Thyroid gland (tissue), 4 donors: ENCODE measurements at regions not wholly inside any gene's neighbourhood (a gene's known extent, or its start where the extent isn't known, plus 50 kb on each side); places are given as distances from the start of the nearest gene placed in this dataset.
"Not testable (repeated sequence)": the region's sequence is repeated elsewhere in the genome, so short reads cannot be mapped to it uniquely, and the experiment has no call there.

Experiments used
- DNase-seq, 2 donors: peaks; one replicate each; pipeline ENCODE4 v3.0.0-alpha.2; 2019
- H3K27ac ChIP-seq, 3 donors: fragments of 200-600 bp; sonication (generic); 1 replicate in 2 of 3; 2 replicates in 1 of 3; pipeline ENCODE4 v1.5.1; 2016 to 2019; ENCODE audit warnings: mild to moderate bottlenecking in 1 of 3, moderate library complexity in 1 of 3
- H3K27me3 ChIP-seq: fragments of 200-600 bp; sonication (generic); one replicate; pipeline ENCODE4 v1.5.1; 2019
- H3K36me3 ChIP-seq, 2 donors: fragments of 200-600 bp; sonication (generic); one replicate each; pipeline ENCODE4 v1.5.1; 2016 to 2019
- H3K4me1 ChIP-seq, 2 donors: fragments of 200-600 bp; sonication (generic); one replicate each; pipeline ENCODE4 v1.5.1; 2017 to 2019
- H3K4me3 ChIP-seq, 3 donors: fragments of 200-600 bp; sonication (generic); replicated peaks in 1 of 3; 1 replicate in 2 of 3; 2 replicates in 1 of 3; pipeline ENCODE4 v1.5.1; 2016; ENCODE audit warnings: mild to moderate bottlenecking in 1 of 3
- H3K9me3 ChIP-seq: fragments of 200-600 bp; sonication (generic); one replicate; pipeline ENCODE4 v1.5.1; 2017
- POLR2A ChIP-seq, 2 donors: fragments of 450-650 bp; IDR thresholded peaks; one replicate each; pipeline ENCODE4 v1.6.1; 2017; ENCODE audit warnings: antibody characterized with exemption in 2 of 2, mild to moderate bottlenecking in 2 of 2, moderate library complexity in 1 of 2
- WGBS, 2 donors: methylation state at CpG; one replicate each; pipeline ENCODE4 v1.1.5; 2017; 5-methylcytosine and 5-hydroxymethylcytosine counted together
- intact Hi-C: fragments of 100-400 bp; cut with DNase I; formaldehyde crosslinking; loops from one replicate; pipeline ENCODE4 v1.15.1; 2023
- TF ChIP-seq, protein P1 (sequence below), 6 experiments: fragments of 200-600 bp in 3 of 6; fragments of 450-650 bp in 3 of 6; sonication (generic) in 3 of 6; IDR thresholded peaks; one replicate each; pipeline ENCODE4 v1.5.1; 2016 to 2019; ENCODE audit warnings: antibody characterized with exemption in 6 of 6, mild to moderate bottlenecking in 2 of 6, inconsistent platforms in 1 of 6, moderate library complexity in 1 of 6

DNA sequence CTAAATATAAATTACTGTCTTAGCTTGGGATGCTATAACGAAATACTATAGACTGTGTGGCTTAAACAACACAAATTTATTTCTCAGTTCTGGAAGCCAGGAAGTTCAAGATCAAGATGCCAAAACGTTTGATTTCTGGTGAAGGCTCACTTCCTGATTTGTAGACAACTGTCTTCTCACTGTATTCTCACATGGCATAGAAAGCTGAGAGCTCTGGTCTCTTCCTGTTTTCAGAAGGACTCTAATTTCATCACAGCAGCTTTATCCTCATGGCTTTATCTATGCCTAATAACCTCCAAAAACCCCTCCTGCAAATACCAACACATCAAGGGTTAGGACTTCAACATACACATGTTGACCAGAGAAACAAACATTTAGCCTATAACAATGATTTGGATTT lies 1795.5 kb downstream of the MRPL39 start:
- WGBS, 2 donors, result 36% methylated on average over 2 of the region's 2 CpGs
- intact Hi-C loops, result no loop called here
- H3K36me3 ChIP-seq, result no peaks in the 10 kb centered on the region
- no peak for DNase-seq
- H3K4me3 ChIP-seq, result no peak overlapping the region
- H3K4me1 ChIP-seq, result no peaks in the 10 kb centered on the region
- no peak overlapping the region for H3K27ac ChIP-seq
- H3K27me3 ChIP-seq, result no peaks in the 10 kb centered on the region
- TF ChIP-seq, protein P1, sequence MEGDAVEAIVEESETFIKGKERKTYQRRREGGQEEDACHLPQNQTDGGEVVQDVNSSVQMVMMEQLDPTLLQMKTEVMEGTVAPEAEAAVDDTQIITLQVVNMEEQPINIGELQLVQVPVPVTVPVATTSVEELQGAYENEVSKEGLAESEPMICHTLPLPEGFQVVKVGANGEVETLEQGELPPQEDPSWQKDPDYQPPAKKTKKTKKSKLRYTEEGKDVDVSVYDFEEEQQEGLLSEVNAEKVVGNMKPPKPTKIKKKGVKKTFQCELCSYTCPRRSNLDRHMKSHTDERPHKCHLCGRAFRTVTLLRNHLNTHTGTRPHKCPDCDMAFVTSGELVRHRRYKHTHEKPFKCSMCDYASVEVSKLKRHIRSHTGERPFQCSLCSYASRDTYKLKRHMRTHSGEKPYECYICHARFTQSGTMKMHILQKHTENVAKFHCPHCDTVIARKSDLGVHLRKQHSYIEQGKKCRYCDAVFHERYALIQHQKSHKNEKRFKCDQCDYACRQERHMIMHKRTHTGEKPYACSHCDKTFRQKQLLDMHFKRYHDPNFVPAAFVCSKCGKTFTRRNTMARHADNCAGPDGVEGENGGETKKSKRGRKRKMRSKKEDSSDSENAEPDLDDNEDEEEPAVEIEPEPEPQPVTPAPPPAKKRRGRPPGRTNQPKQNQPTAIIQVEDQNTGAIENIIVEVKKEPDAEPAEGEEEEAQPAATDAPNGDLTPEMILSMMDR (IDR thresholded peaks at IDR 0.05), result no peak
- no peak for TF ChIP-seq POLR2A (IDR thresholded peaks at IDR 0.05)
- no peaks in the 10 kb centered on the region for H3K9me3 ChIP-seq

DNA sequence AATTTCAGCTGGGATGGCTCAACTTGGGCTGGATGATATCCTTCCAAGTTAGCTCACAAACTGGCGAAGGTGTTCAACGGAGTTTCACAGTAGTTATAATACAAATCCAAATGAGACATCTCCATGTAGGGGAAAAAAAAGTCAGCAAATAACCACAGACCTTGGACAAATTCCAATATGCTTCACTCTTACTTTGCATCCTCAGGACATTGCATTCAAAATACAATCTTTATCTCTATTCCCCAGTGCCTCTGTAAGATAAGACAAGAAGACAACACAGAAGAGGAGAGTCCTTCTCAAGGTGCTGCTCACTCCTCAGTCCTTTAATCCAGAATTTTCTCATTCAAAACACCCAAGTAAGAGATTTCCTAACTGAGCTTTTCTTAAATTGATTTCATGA lies 1797.7 kb downstream of the MRPL39 start:
- H3K4me3 ChIP-seq, result no peak overlapping the region
- WGBS, 2 donors, result 87% methylated on average over 2 of the region's 2 CpGs
- no peak overlapping the region for H3K27ac ChIP-seq
- no peaks in the 10 kb centered on the region for H3K4me1 ChIP-seq
- H3K36me3 ChIP-seq, result no peaks in the 10 kb centered on the region
- H3K9me3 ChIP-seq, result no peaks in the 10 kb centered on the region
- H3K27me3 ChIP-seq, result no peaks in the 10 kb centered on the region
- TF ChIP-seq POLR2A (IDR thresholded peaks at IDR 0.05), result no peak
- TF ChIP-seq, protein P1 (IDR thresholded peaks at IDR 0.05), result no peak
- DNase-seq, result no peak
- intact Hi-C loops, result no loop called here

DNA sequence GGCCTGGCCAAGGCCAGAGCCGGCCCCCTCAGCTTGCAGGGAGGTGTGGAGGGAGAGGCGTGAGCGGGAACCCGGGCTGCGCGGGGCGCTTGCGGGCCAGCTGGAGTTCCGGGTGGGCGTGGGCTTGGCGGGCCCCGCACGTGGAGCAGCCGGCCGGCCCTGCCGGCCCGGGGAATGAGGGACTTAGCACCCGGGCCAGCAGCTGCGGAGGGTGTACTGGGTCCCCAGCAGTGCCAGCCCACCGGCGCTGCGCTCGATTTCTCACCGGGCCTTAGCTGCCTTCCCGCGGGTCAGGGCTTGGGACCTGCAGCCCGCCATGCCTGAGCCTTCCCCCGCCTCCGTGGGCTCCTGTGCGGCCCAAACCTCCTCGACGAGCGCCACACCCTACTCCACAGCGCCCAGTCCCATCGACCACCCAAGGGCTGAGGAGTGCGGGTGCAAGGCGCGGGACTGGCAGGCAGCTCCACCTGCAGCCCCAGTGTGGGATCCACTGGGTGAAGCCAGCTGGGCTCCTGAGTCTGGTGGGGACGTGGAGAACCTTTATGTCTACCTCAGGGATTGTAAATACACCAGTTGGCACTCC lies 1800.2 kb downstream of the MRPL39 start:
- WGBS, 2 donors, result 90 to 95% methylated on average over 9 to 39 of the region's 39 CpGs
- H3K9me3 ChIP-seq, H3K27me3 ChIP-seq, H3K4me3 ChIP-seq, H3K4me1 ChIP-seq, H3K27ac ChIP-seq, intact Hi-C loops, H3K36me3 ChIP-seq, DNase-seq: not testable (repeated sequence)

DNA sequence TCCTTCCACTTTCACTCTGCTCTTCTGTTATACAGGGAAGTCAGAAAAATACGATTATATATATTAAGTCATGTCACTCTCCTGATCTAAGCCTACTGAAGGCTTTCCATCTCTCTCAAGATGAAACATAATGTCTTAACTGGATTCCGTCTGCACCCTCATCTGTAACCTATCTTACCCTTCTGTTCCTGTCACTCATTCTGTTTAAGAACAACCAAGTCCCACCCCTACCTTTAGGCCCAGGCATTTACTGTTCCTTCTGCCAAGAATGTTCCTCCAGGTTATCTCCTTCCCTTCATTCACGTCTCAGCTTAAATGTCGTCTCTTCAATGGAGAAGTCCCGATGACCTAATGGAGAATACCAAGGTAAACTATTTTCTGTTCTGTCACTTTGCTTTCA lies 1802.4 kb downstream of the MRPL39 start:
- Histone ChIP-seq H3K36me3 (no peaks in the 10 kb centered on the region), H3K27me3 (no peaks in the 10 kb centered on the region), H3K27ac (no peak overlapping the region), H3K9me3 (no peaks in the 10 kb centered on the region), H3K4me3 (no peak overlapping the region), H3K4me1 (no peaks in the 10 kb centered on the region)
- TF ChIP-seq, protein P1 (IDR thresholded peaks at IDR 0.05), result no peak
- no peak for TF ChIP-seq POLR2A (IDR thresholded peaks at IDR 0.05)
- 86 to 87% methylated on average over 5 of the region's 5 CpGs for WGBS, 2 donors
- intact Hi-C loops, result no loop called here
- DNase-seq, result no peak

DNA sequence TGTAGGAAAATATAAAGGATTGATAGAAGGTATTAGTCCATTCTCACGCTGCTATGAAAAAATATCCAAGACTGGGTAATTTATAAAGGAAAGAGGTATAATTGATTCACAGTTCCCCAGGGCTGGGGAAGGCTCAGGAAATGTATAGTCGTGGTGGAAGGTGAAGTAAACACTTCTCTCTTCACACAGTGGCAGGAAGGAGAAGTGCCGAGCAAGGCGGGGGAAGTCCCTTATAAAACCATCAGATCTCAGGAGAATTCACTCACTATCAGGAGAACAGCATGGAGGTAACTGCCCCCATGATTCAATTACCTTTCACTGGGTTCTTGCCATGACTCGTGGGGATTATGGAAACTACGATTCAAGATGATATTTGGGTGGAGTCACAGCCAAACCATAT lies 1806.0 kb downstream of the MRPL39 start:
- DNase-seq, result no peak
- no peaks in the 10 kb centered on the region for H3K9me3 ChIP-seq
- H3K4me3 ChIP-seq, result no peak overlapping the region
- H3K36me3 ChIP-seq, result no peaks in the 10 kb centered on the region
- WGBS, 2 donors, result 72 to 73% methylated on average over 6 of the region's 6 CpGs
- H3K27ac ChIP-seq, result no peak overlapping the region
- H3K27me3 ChIP-seq, result no peaks in the 10 kb centered on the region
- no peak for TF ChIP-seq POLR2A (IDR thresholded peaks at IDR 0.05)
- TF ChIP-seq, protein P1 (IDR thresholded peaks at IDR 0.05), result no peak
- intact Hi-C loops, result no loop called here
- H3K4me1 ChIP-seq, result no peaks in the 10 kb centered on the region

DNA sequence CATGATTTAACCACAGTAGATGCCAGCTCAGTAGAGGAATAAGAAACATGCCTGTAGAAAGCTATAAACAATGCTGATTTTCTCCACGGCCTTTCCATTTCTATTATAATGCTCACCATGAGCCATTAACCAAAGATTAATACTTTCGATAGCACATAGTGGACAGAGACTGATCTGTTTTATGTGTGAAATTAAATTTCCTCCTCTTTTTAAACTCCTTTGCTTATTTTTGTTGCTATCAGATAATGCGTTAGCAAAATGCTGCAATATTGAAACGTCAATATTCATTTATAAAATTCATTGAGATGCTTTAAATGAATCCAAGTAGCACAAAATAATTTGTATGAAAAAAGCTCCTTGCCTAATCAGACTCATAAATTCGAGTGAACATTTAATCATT lies 1807.9 kb downstream of the MRPL39 start:
- H3K9me3 ChIP-seq, result no peaks in the 10 kb centered on the region
- no peak for TF ChIP-seq POLR2A (IDR thresholded peaks at IDR 0.05)
- TF ChIP-seq, protein P1 (IDR thresholded peaks at IDR 0.05), result no peak
- WGBS, 2 donors, result 80 to 83% methylated on average over 5 of the region's 5 CpGs
- no peaks in the 10 kb centered on the region for H3K27me3 ChIP-seq
- no peak overlapping the region for H3K27ac ChIP-seq
- no peak for DNase-seq
- no peak overlapping the region for H3K4me3 ChIP-seq
- intact Hi-C loops, result no loop called here
- H3K4me1 ChIP-seq, result no peaks in the 10 kb centered on the region
- H3K36me3 ChIP-seq, result no peaks in the 10 kb centered on the region
